ENCODE measurements at regions not wholly inside any gene's neighbourhood (a gene's known extent, or its start where the extent isn't known, plus 50 kb on each side); places are given as distances from the start of the nearest gene placed in this dataset.

DNA sequence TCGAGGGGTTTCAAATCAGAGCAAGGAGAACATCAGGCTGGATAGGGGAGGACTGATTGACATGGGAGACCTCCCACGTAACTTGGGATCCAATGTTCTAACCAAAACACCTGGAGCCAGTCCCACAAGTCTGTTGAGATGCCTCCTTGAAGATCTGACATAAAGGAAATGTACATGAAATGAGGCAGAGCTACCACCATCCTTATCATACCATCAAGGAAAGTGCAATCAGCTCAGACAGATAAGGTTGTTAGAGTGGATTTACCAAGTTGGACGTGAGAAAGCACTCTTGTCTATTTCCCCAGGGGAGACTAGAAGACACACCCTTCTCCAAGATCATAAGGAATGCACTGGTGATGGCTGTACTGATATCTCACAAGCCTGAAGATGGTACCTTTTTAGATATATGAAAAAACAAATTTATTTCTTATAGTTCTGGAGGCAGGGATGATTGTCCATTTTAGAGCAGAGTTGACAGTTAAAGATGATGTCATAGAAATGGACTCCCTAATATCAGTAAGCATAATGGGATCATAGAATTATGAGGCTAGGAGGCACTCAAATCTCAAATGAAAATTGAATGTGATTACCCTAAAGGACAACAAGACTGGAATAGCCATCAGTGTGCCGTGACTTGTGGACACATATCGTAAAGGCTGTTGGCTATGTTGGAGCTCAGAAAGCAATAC, 129.1 kb upstream of the RAB4A start:
- Histone ChIP-seq H3K4me3 (no peak overlapping the region), H3K36me3 (ENCODE audit: low read depth) (no peaks in the 10 kb centered on the region), H3K9me3 (no peaks in the 10 kb centered on the region), H3K4me1 (ENCODE audit: low read depth) (no peaks in the 10 kb centered on the region)
- TF ChIP-seq CTCF (IDR thresholded peaks at IDR 0.05), result no peak
- DNase-seq, result no peak
- intact Hi-C loops (cut with DNase I, micrococcal nuclease), result no loop called here
- no peak for ATAC-seq

- Histone ChIP-seq H3K36me3 (ENCODE audit: low read depth) (no peaks in the 10 kb centered on the region), H3K9me3 (no peaks in the 10 kb centered on the region), H3K4me1 (ENCODE audit: low read depth) (no peaks in the 10 kb centered on the region), H3K4me3 (no peak overlapping the region)
- intact Hi-C loops (cut with DNase I, micrococcal nuclease), result no loop called here
- TF ChIP-seq CTCF (IDR thresholded peaks at IDR 0.05), result no peak
- DNase-seq (no peak), ATAC-seq (no peak)
Observed at GRCh38 chr1:229142471-229142870, 128.4 kb upstream of the RAB4A start.

- no peaks in the 10 kb centered on the region for H3K36me3 ChIP-seq (ENCODE audit: low read depth)
- peaks cover 3% of the 10 kb centered on the region for H3K4me1 ChIP-seq (ENCODE audit: low read depth)
- no peak overlapping the region for H3K4me3 ChIP-seq
- H3K9me3 ChIP-seq, result no peaks in the 10 kb centered on the region
- DNase-seq (no peak), ATAC-seq (no peak)
- intact Hi-C loops (cut with DNase I, micrococcal nuclease), result no loop called here
- TF ChIP-seq CTCF (IDR thresholded peaks at IDR 0.05), result no peak
Observed at GRCh38 chr1:229146647-229147046, 124.3 kb upstream of the RAB4A start.

DNA sequence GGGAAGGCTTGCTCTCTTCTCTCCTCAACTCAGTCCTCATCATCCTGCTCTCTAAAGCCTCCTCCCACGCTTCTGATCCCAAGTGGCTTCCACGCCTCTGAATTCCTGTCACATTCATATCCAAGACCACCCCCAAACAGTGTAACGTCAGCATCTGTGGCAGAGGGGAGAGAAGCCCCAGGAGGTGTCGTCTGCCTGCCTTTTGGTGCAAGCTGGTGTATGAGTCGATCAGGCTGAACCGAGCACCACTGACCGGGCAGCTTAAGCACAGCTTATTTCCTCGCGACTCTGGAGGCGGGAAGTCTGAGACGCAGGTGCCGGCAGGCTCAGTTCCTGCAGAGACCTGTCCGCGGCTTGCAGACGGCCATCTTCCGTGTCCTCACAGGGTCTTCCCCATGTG, 123.8 kb upstream of the RAB4A start:
- no peaks in the 10 kb centered on the region for H3K36me3 ChIP-seq (ENCODE audit: low read depth)
- ATAC-seq (no peak), DNase-seq (no peak)
- H3K9me3 ChIP-seq, result no peaks in the 10 kb centered on the region
- intact Hi-C loops (cut with DNase I, micrococcal nuclease), result no loop called here
- H3K4me1 ChIP-seq (ENCODE audit: low read depth), result peaks cover 3% of the 10 kb centered on the region
- H3K4me3 ChIP-seq, result no peak overlapping the region
- TF ChIP-seq CTCF (IDR thresholded peaks at IDR 0.05), result no peak

DNA sequence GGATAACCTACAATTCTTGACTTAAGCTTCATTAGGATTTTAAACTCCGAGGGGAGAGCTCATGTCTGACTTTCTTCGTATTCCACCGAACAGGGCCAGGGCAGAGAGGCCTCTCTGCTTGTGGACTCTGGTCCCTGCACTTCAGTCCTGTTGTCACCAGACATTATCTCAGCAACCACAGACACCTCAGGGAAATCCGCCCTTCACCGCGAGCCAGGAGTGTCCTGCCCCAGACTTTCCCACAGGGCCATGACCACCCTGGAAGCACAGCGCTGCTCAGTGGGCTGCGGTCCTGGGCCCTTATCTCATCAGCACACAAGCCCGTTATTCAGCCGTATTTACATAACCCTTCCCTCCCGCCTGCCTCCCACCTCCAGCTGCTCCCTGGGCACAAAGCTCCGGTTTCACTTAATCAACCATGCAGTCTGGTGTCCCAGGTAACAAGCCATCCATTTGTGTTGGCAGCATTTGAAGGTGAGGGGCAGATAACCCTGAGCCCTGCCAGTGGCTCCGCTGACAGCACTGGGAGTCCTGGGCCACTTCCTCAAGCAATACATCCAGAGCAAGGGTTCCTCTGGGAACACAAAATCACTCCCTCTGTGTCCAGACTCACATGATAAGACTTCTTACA, 122.8 kb upstream of the RAB4A start:
- ATAC-seq, result peak; percentile 57

More for the DNA sequence above, 122.8 kb upstream of the RAB4A start:
- H3K36me3 ChIP-seq (ENCODE audit: low read depth), result no peaks in the 10 kb centered on the region
- intact Hi-C loops (cut with DNase I, micrococcal nuclease), result no loop called here
- H3K4me1 ChIP-seq (ENCODE audit: low read depth), result peaks cover 3% of the 10 kb centered on the region
- DNase-seq, result no peak
- H3K9me3 ChIP-seq, result no peaks in the 10 kb centered on the region
- no peak overlapping the region for H3K4me3 ChIP-seq
- no peak for TF ChIP-seq CTCF (IDR thresholded peaks at IDR 0.05)

Data from mucosa of descending colon (tissue), 3 donors.